Astrocyte (in vitro differentiated cells and primary cell): ENCODE measurements at regions not wholly inside any gene's neighbourhood (a gene's known extent, or its start where the extent isn't known, plus 50 kb on each side); places are given as distances from the start of the nearest gene placed in this dataset.

ENCODE experiments used
- DNase-seq: peaks from one replicate; pipeline ENCODE4 v3.0.0-alpha.2; 2010; ENCODE audit warnings: low read depth
- FAIRE-seq: peaks from 2 replicates; lab custom pipeline; 2011; peaks lifted over from hg19 to GRCh38; lab: Jason Lieb, UNC
- H2AFZ ChIP-seq: 2 replicates; pipeline ENCODE4 v1.6.0; 2012; ENCODE audit warnings: low read depth, low read length, inconsistent platforms
- H3K27ac ChIP-seq: 2 replicates; pipeline ENCODE4 v1.5.1; 2011; ENCODE audit warnings: low read depth, low read length, inconsistent platforms
- H3K27me3 ChIP-seq: 2 replicates; pipeline ENCODE4 v1.6.0; 2011; ENCODE audit warnings: low read length, inconsistent platforms; ENCODE audit not compliant: insufficient read depth
- H3K36me3 ChIP-seq: 2 replicates; pipeline ENCODE4 v1.5.1; 2011; ENCODE audit warnings: low read length, inconsistent platforms; ENCODE audit not compliant: insufficient read depth
- H3K4me1 ChIP-seq: 2 replicates; pipeline ENCODE4 v1.5.1; 2011; ENCODE audit warnings: low read length, inconsistent platforms; ENCODE audit not compliant: insufficient read depth
- H3K4me2 ChIP-seq: 2 replicates; pipeline ENCODE4 v1.6.0; 2012; ENCODE audit warnings: low read length, inconsistent platforms
- H3K4me3 ChIP-seq: 2 replicates; pipeline ENCODE4 v1.5.1; 2011; ENCODE audit warnings: low read depth, mild to moderate bottlenecking, low read length, inconsistent platforms; ENCODE audit not compliant: insufficient read depth
- H3K79me2 ChIP-seq: 2 replicates; pipeline ENCODE4 v1.6.0; 2012; ENCODE audit warnings: mild to moderate bottlenecking, low read length, inconsistent platforms; ENCODE audit not compliant: insufficient read depth
- H3K9ac ChIP-seq: 2 replicates; pipeline ENCODE4 v1.6.0; 2012; ENCODE audit warnings: mild to moderate bottlenecking, low read length, inconsistent platforms
- H3K9me3 ChIP-seq: 2 replicates; pipeline ENCODE4 v1.5.1; 2012; ENCODE audit warnings: low read depth, mild to moderate bottlenecking, low read length, inconsistent platforms; ENCODE audit not compliant: insufficient read depth
- H4K20me1 ChIP-seq: 2 replicates; pipeline ENCODE4 v1.6.0; 2012; ENCODE audit warnings: low read length, inconsistent platforms; ENCODE audit not compliant: insufficient read depth
- H3K27ac Mint-ChIP-seq: one replicate; pipeline ENCODE4 v1.8.0; 2021; ENCODE audit warnings: mild to moderate bottlenecking, mixed read lengths; ENCODE audit not compliant: unreplicated experiment
- H3K27me3 Mint-ChIP-seq: one replicate; pipeline ENCODE4 v1.8.0; 2021; ENCODE audit warnings: low read depth, mixed read lengths; ENCODE audit not compliant: unreplicated experiment
- H3K36me3 Mint-ChIP-seq: one replicate; pipeline ENCODE4 v1.8.0; 2021; ENCODE audit warnings: low read depth, mixed read lengths; ENCODE audit not compliant: unreplicated experiment
- H3K4me1 Mint-ChIP-seq: one replicate; pipeline ENCODE4 v1.8.0; 2021; ENCODE audit warnings: low read depth, mixed read lengths; ENCODE audit not compliant: unreplicated experiment
- H3K4me3 Mint-ChIP-seq: one replicate; pipeline ENCODE4 v1.8.0; 2021; ENCODE audit warnings: mild to moderate bottlenecking, moderate library complexity, mixed read lengths; ENCODE audit not compliant: unreplicated experiment
- H3K9me3 Mint-ChIP-seq: one replicate; pipeline ENCODE4 v1.8.0; 2021; ENCODE audit warnings: mild to moderate bottlenecking, mixed read lengths; ENCODE audit not compliant: unreplicated experiment
- EZH2 ChIP-seq: IDR thresholded peaks from 2 replicates; pipeline ENCODE4 v1.6.1; 2012; ENCODE audit warnings: mild to moderate bottlenecking, low read length, inconsistent platforms; ENCODE audit not compliant: insufficient read depth
- TF ChIP-seq, protein P1 (sequence below): IDR thresholded peaks from 2 replicates; pipeline ENCODE4 v1.5.1; 2011; ENCODE audit warnings: low read depth, mild to moderate bottlenecking, inconsistent platforms, low read length, moderate library complexity; ENCODE audit not compliant: insufficient read depth

DNA sequence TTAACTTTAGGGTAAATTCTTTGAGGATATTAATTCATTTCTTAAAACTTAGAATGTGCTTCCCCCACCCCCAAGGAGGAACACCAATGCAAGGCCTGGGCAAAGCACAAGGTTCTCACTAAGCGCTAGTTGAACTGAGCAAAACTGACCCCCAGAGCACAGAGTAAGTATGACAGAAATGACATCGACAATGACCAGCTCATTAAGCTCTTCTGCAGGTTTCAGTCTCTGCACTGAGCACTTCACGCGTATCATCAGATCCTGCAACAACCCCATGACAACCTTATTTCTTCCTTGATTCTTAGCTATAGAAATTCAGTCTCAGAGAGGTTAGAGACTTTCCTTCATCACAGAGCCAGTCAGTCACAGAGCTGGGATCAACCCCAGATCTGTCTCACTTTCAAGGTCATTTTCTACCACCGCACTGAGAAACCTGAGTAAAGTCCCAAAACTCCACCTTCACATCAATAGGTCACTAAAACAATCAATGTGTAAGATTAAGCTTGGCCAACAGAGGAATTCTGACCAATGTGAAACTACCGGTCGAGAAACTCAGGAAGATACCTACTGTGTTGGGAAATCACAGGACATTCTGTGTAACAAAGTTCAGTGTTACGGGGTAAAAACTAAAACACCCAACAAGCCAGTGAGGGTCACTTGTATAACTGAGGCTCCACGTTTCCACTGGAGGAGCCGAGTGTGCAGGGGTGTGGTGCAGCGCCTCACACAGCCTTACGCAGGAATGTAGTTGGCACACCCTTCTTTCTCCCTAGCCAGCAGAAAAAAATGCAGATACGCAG, 129.0 kb upstream of the FOXQ1 start:
- H3K27me3 Mint-ChIP-seq = peaks cover 13% of the 10 kb centered on the region

DNA sequence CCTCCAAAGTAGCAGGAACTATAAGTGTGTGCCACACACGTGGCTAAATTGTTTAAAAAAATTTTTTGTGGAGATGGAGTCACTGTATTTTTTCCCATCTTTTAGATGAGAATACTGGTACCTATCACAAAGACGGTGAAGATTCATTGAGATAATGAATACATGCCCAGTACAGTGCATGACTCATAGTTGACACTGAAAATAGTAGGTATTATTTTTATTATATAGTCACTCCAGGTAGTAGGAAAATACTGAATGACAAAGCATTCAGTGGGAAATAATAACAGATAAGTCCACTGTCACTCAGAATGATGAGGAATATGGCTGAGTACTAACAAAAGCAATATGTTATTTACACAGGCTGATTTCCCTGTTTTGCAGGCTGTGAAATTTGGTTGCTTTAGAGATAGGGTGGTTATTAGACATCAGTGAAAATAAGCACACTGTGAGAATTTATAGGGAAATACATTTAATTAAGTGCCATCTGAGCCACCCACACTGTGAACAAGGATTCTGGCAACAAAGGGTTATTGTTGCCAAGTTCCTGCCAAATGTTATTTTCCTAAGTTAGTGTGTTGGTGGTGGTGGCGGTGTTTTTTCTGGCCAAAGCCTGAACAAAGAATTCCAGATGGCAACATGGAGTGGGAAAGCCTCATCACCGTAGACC, 129.8 kb upstream of the FOXQ1 start:
- H4K20me1 ChIP-seq = no peaks in the 10 kb centered on the region
- no peak overlapping the region for H3K27ac Mint-ChIP-seq

More for the DNA sequence above, 129.0 kb upstream of the FOXQ1 start:
- H3K9me3 ChIP-seq = no peaks in the 10 kb centered on the region
- TF ChIP-seq, protein P1, sequence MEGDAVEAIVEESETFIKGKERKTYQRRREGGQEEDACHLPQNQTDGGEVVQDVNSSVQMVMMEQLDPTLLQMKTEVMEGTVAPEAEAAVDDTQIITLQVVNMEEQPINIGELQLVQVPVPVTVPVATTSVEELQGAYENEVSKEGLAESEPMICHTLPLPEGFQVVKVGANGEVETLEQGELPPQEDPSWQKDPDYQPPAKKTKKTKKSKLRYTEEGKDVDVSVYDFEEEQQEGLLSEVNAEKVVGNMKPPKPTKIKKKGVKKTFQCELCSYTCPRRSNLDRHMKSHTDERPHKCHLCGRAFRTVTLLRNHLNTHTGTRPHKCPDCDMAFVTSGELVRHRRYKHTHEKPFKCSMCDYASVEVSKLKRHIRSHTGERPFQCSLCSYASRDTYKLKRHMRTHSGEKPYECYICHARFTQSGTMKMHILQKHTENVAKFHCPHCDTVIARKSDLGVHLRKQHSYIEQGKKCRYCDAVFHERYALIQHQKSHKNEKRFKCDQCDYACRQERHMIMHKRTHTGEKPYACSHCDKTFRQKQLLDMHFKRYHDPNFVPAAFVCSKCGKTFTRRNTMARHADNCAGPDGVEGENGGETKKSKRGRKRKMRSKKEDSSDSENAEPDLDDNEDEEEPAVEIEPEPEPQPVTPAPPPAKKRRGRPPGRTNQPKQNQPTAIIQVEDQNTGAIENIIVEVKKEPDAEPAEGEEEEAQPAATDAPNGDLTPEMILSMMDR = no peak
- TF ChIP-seq EZH2 = no peak
- no peak overlapping the region for H2AFZ ChIP-seq
- peaks cover 6% of the 10 kb centered on the region for H3K27me3 ChIP-seq
- no peaks in the 10 kb centered on the region for H3K79me2 ChIP-seq
- Mint-ChIP-seq H3K27ac (no peak overlapping the region), H3K36me3 (no peaks in the 10 kb centered on the region), H3K4me1 (no peaks in the 10 kb centered on the region), H3K9me3 (peaks cover 5% of the 10 kb centered on the region), H3K4me3 (no peak overlapping the region)
- no peaks in the 10 kb centered on the region for H3K4me1 ChIP-seq
- no peak overlapping the region for H3K4me2 ChIP-seq
- no peaks in the 10 kb centered on the region for H3K36me3 ChIP-seq
- H4K20me1 ChIP-seq = no peaks in the 10 kb centered on the region
- DNase-seq (no peak), FAIRE-seq (no peak)
- H3K4me3 ChIP-seq = no peak overlapping the region
- H3K9ac ChIP-seq = no peak overlapping the region
- H3K27ac ChIP-seq = no peak overlapping the region

More for the DNA sequence above, 129.8 kb upstream of the FOXQ1 start:
- Histone ChIP-seq H3K4me1 (no peaks in the 10 kb centered on the region), H3K4me3 (no peak overlapping the region), H3K4me2 (no peak overlapping the region), H3K9me3 (no peaks in the 10 kb centered on the region), H3K36me3 (no peaks in the 10 kb centered on the region), H3K27ac (no peak overlapping the region), H3K79me2 (no peaks in the 10 kb centered on the region), H2AFZ (no peak overlapping the region), H3K9ac (no peak overlapping the region), H3K27me3 (peaks cover 9% of the 10 kb centered on the region)
- Mint-ChIP-seq H3K4me3 (no peak overlapping the region), H3K9me3 (peaks cover 5% of the 10 kb centered on the region), H3K4me1 (no peaks in the 10 kb centered on the region), H3K27me3 (peaks cover 21% of the 10 kb centered on the region), H3K36me3 (no peaks in the 10 kb centered on the region)
- DNase-seq (no peak), FAIRE-seq (no peak)
- TF ChIP-seq, protein P1 = no peak
- TF ChIP-seq EZH2 = no peak
